Astrocyte of the spinal cord (primary cell): ENCODE measurements at regions not wholly inside any gene's neighbourhood (a gene's known extent, or its start where the extent isn't known, plus 50 kb on each side); places are given as distances from the start of the nearest gene placed in this dataset.

Experiments
- DNase-seq: peaks from one replicate; pipeline ENCODE4 v3.0.0; 2011; ENCODE audit warnings: low read depth, low spot score
- H3K4me3 ChIP-seq: 2 replicates; pipeline ENCODE4 v1.5.1; 2011; ENCODE audit warnings: low read depth, mild to moderate bottlenecking, low read length, moderate library complexity
- CTCF ChIP-seq: IDR thresholded peaks from 2 replicates; pipeline ENCODE4 v1.5.1; 2012; ENCODE audit warnings: low read depth, mild to moderate bottlenecking, low read length, inconsistent platforms
- in situ Hi-C: cut with HindIII; loops from 2 replicates; pipeline ENCODE4 v1.10.0; 2017; ENCODE audit warnings: low sequenced_read_pairs

GRCh38 chr6:140036196-140036595, 661.7 kb upstream of the CITED2 start:
- H3K4me3 ChIP-seq = no peak overlapping the region
- no peak for TF ChIP-seq CTCF
- no peak for DNase-seq
- in situ Hi-C loops = no loop called here

- TF ChIP-seq CTCF = no peak
These were observed 657.7 kb upstream of the CITED2 start for GRCh38 chr6:140032189-140032588.

DNA sequence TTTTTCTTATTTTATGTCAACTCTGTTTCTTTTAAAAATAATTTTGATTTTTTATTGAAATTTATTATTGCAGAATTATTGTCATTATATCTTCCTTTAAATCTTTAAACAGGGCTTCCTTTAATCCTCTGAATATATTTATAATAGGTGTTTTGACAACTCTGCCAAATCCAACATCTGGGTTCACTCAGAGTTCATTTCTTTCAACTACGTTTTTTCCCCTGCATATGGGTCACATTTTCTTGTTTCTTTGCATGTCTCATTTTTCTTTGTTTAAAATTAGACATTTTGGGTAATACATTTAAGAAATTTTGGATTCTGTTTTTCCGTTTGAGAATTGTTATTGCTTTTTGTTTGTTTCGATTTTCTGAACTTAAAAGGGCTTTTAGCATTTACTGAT, 655.1 kb upstream of the CITED2 start:
- no peak overlapping the region for H3K4me3 ChIP-seq
- no peak for DNase-seq
- TF ChIP-seq CTCF = no peak
- in situ Hi-C loops = no loop called here

More at GRCh38 chr6:140032189-140032588, 657.7 kb upstream of the CITED2 start:
- DNase-seq = no peak
- in situ Hi-C loops = no loop called here
- H3K4me3 ChIP-seq = no peak overlapping the region

DNA sequence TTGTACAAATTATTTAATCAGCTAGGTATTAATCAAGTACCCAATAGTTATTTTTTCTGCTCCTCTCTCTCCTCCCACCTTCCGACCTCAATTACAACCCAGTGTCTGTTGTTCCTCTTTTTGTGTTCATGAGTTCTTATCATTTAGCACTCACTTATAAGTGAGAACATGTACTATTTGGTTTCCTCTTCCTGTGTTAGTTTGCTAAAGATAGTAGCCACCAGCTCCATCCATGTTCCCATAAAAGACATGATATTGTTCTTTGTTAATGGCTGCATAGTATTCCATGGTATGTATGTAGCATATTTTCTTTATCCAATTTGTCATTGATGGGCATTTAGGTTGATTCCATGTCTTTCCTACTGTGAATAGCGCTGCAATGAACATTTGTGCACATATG, 652.8 kb upstream of the CITED2 start:
- in situ Hi-C loops = no loop called here
- TF ChIP-seq CTCF = no peak
- H3K4me3 ChIP-seq = no peak overlapping the region
- no peak for DNase-seq

- H3K4me3 ChIP-seq = no peak overlapping the region
- in situ Hi-C loops = no loop called here
- no peak for DNase-seq
- TF ChIP-seq CTCF = no peak
These were observed 652.1 kb upstream of the CITED2 start for GRCh38 chr6:140026546-140026945.

DNA sequence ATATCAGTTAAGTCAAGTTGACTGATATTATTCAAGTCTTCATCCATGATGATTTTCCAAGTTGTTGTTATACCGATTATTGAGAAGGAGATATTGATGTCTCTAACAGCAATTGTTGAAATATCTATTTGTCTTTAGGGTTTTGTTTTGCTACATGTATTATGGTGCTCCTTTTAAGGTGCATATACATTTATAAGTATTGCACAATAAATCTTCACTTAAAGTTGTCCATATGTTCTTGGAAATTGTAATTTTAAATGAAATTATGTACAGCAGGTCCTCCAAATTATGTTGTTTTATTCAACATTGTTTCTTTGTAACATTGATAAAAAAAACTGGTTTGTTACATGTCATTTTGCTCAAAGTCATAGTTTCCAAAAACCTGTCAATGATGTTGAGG, 650.7 kb upstream of the CITED2 start:
- no peak for DNase-seq
- no peak for TF ChIP-seq CTCF
- in situ Hi-C loops = no loop called here
- no peak overlapping the region for H3K4me3 ChIP-seq

DNA sequence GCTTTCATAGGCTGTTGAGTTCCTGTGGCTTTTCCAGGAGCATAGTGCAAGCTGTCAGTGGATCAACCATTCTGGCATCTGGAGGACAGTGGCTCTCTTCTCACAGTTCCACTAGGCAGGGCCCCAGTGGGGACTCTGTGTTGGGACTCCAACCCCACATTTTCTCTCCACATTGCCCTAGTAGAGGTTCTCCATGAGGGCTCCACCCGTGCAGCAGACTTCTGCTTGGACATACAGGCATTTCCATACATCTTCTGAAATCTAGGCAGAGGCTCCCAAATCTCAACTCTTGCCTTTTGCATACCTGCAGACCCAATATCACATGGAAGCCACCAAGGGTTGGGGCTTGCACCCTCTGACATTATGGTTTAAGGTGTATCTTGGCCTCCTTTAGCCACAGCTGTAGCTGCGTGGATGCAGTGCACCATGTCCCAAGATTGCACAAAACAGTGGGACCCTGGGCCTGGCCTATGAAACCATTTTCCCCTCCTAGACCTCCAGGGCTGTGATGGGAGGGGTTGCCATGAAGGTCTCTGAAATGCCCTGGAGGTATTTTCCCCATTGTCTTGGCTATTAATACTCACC, 645.9 kb upstream of the CITED2 start:
- DNase-seq = no peak
- H3K4me3 ChIP-seq = no peak overlapping the region
- in situ Hi-C loops = no loop called here
- no peak for TF ChIP-seq CTCF
